GM23248 (cell line): ENCODE measurements at regions not wholly inside any gene's neighbourhood (a gene's known extent, or its start where the extent isn't known, plus 50 kb on each side); places are given as distances from the start of the nearest gene placed in this dataset.

Source experiments
- EZH2 ChIP-seq: fragments of 200-600 bp; sonication (generic); IDR thresholded peaks from 2 replicates; pipeline ENCODE4 v1.6.1; 2018; ENCODE audit warnings: antibody characterized with exemption, mild to moderate bottlenecking; ENCODE audit not compliant: insufficient read depth, poor library complexity, severe bottlenecking
- EZH2phosphoT487 ChIP-seq: fragments of 200-600 bp; sonication (generic); IDR thresholded peaks from 2 replicates; pipeline ENCODE4 v1.6.1; 2018; ENCODE audit warnings: antibody characterized with exemption, moderate library complexity, mild to moderate bottlenecking, low read depth; ENCODE audit not compliant: insufficient read depth

- TF ChIP-seq EZH2 (no peak), EZH2phosphoT487 (no peak)
Measured at GRCh38 chr11:122241566-122241965, 125.6 kb upstream of the BLID start.
